ENCODE measurements at regions not wholly inside any gene's neighbourhood (a gene's known extent, or its start where the extent isn't known, plus 50 kb on each side); places are given as distances from the start of the nearest gene placed in this dataset.
"Not testable (repeated sequence)": the region's sequence is repeated elsewhere in the genome, so short reads cannot be mapped to it uniquely, and the experiment has no call there.

DNA sequence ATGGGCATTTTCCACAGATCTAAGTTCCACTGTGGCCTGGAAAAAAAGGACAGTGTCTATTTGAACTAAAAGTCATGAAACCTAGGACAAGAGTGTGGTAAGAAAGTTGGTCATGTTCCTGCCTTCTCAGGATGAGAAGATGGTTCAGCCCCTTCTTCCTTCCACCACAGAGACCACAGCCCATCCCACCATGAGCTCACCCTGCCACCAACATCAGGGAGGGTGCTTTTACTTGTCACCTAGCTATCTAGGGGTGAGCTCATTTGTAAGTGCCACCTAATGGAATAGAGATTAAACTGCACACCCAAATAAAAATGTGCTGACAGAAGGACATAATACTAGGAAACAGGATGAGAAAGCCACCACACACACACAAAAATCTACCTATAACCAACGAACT is 235.9 kb downstream of the SPIN4 start:
- DNase-seq (ENCODE audit: low read depth): no peak
- TF ChIP-seq, protein P1, sequence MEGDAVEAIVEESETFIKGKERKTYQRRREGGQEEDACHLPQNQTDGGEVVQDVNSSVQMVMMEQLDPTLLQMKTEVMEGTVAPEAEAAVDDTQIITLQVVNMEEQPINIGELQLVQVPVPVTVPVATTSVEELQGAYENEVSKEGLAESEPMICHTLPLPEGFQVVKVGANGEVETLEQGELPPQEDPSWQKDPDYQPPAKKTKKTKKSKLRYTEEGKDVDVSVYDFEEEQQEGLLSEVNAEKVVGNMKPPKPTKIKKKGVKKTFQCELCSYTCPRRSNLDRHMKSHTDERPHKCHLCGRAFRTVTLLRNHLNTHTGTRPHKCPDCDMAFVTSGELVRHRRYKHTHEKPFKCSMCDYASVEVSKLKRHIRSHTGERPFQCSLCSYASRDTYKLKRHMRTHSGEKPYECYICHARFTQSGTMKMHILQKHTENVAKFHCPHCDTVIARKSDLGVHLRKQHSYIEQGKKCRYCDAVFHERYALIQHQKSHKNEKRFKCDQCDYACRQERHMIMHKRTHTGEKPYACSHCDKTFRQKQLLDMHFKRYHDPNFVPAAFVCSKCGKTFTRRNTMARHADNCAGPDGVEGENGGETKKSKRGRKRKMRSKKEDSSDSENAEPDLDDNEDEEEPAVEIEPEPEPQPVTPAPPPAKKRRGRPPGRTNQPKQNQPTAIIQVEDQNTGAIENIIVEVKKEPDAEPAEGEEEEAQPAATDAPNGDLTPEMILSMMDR (IDR thresholded peaks at IDR 0.05; ENCODE audit: low read length, missing control alignments): no peak
- no peak overlapping the region for H3K4me3 ChIP-seq (replicated peaks; ENCODE audit: low read depth, low read length)

DNA sequence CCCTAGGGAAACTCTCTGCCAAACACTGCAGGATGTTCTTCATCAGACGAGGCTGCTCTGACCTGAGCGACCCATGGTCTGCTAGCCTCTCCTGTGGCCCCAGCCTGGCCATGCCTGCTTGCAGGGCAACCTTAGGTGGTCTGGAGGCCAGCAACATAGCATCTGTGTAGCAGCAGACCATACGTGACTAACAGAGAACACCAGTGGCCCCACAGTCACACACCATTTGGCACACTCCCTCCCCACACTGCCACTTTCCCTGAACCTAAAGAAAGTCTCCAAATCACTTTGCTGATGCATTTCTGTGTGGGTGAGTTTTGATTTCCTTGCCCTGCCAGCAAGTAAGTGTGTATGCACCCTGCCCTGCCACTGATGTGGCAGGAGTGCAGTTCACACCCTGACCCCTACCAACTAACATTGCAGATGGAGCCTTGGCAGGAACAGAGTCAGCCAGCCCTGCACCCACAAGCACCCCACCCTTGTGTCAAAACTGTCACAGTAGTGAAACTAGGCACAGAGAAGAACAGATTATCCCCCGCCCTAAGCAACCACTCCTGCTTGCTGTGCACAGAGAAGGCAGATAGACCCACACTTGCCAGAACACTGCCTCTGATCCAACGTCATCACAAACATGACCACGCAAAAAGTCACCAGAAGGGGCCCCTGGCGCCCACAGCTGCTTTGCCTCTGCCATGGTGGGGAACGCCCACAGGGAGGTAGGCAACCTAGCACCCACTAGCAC is 249.1 kb downstream of the SPIN4 start:
- H3K4me3 ChIP-seq (replicated peaks; ENCODE audit: low read depth, low read length): no peak overlapping the region
- no peak for DNase-seq (ENCODE audit: low read depth)
- TF ChIP-seq, protein P1 (IDR thresholded peaks at IDR 0.05; ENCODE audit: low read length, missing control alignments): no peak

DNA sequence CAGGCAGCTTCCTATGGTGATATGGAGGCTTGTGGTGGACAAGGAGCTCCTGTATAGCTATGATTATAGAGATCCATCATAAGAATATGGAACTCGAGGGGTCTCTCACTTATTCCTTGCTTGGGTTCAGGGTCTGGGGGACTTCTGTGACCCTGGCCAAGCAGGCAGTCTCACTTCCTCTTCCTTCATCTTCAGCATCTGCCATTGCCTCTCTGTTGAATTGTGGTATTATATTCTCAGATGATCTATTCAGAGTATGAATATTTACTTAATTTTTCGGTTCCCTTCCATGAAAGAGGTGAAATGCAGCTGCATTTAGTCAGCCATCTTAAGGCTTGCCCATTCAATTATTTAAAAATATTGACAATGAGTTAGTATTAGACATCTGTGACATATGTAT is 292.9 kb downstream of the SPIN4 start:
- H3K4me3 ChIP-seq (replicated peaks; ENCODE audit: low read depth, low read length): no peak overlapping the region
- DNase-seq (ENCODE audit: low read depth): no peak
- TF ChIP-seq, protein P1 (IDR thresholded peaks at IDR 0.05; ENCODE audit: low read length, missing control alignments): no peak

GRCh38 chrX:63050225-63050624 is 300.9 kb downstream of the SPIN4 start:
- TF ChIP-seq, protein P1 (IDR thresholded peaks at IDR 0.05; ENCODE audit: low read length, missing control alignments): no peak
- H3K4me3 ChIP-seq (replicated peaks; ENCODE audit: low read depth, low read length): no peak overlapping the region
- no peak for DNase-seq (ENCODE audit: low read depth)

GRCh38 chrX:63032811-63033210 is 318.3 kb downstream of the SPIN4 start:
- no peak for DNase-seq (ENCODE audit: low read depth)
- TF ChIP-seq, protein P1 (IDR thresholded peaks at IDR 0.05; ENCODE audit: low read length, missing control alignments): no peak
- H3K4me3 ChIP-seq (replicated peaks; ENCODE audit: low read depth, low read length): no peak overlapping the region

DNA sequence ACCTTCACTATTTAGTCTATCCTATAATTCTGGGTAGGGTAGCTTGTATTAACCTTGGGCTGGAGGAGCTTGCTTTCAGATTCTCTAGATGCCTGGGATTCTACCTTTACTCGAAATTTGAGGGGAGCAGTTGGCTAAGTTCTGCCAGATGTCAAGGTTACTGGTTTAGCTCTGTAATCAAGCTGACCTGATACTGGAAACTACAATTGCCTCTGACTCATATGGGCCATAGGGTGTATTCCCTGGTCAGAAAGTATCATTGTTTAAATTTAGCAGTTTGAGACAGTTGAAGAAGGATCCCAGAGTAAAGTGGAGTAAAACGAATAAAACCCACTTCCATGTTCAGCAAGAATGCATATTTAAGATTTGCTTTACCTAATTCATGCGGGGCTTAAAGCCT is 337.6 kb downstream of the SPIN4 start:
- no peak overlapping the region for H3K4me3 ChIP-seq (replicated peaks; ENCODE audit: low read depth, low read length)
- TF ChIP-seq, protein P1 (IDR thresholded peaks at IDR 0.05; ENCODE audit: low read length, missing control alignments): no peak
- no peak for DNase-seq (ENCODE audit: low read depth)

DNA sequence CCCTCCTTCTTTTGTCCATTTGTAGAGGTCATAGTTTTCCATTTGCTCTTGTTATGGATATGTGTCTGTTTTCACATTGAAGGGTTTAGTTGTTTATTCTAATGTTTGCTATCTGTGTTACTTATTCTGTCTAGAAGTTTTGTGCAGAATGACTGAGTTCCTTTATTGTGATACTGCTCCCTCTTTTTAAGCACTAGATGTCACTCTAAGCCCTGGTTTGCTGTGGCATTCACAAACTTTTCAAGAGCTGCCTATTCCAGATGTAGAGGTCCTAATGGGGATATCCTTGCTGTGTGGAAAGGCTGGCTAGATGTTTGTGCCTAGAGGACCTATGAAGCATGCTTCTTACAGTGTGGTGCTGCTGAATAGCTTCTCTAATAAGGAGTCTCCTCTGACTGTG is 338.6 kb downstream of the SPIN4 start:
- TF ChIP-seq, protein P1 (IDR thresholded peaks at IDR 0.05; ENCODE audit: low read length, missing control alignments): no peak
- H3K4me3 ChIP-seq (replicated peaks; ENCODE audit: low read depth, low read length): no peak overlapping the region
- no peak for DNase-seq (ENCODE audit: low read depth)

- DNase-seq (ENCODE audit: low read depth); H3K4me3 ChIP-seq (replicated peaks; ENCODE audit: low read depth, low read length): not testable (repeated sequence)
These were observed 350.9 kb downstream of the SPIN4 start for GRCh38 chrX:63000196-63000595.
